Thyroid gland (tissue), 4 donors: ENCODE measurements at regions not wholly inside any gene's neighbourhood (a gene's known extent, or its start where the extent isn't known, plus 50 kb on each side); places are given as distances from the start of the nearest gene placed in this dataset.

ENCODE experiments used
- DNase-seq, 2 donors: peaks; one replicate each; pipeline ENCODE4 v3.0.0-alpha.2; 2019
- H3K27ac ChIP-seq, 3 donors: fragments of 200-600 bp; sonication (generic); 1 replicate in 2 of 3; 2 replicates in 1 of 3; pipeline ENCODE4 v1.5.1; 2016 to 2019; ENCODE audit warnings: mild to moderate bottlenecking in 1 of 3, moderate library complexity in 1 of 3
- H3K27me3 ChIP-seq: fragments of 200-600 bp; sonication (generic); one replicate; pipeline ENCODE4 v1.5.1; 2019
- H3K36me3 ChIP-seq, 2 donors: fragments of 200-600 bp; sonication (generic); one replicate each; pipeline ENCODE4 v1.5.1; 2016 to 2019
- H3K4me1 ChIP-seq, 2 donors: fragments of 200-600 bp; sonication (generic); one replicate each; pipeline ENCODE4 v1.5.1; 2017 to 2019
- H3K4me3 ChIP-seq, 3 donors: fragments of 200-600 bp; sonication (generic); replicated peaks in 1 of 3; 1 replicate in 2 of 3; 2 replicates in 1 of 3; pipeline ENCODE4 v1.5.1; 2016; ENCODE audit warnings: mild to moderate bottlenecking in 1 of 3
- H3K9me3 ChIP-seq: fragments of 200-600 bp; sonication (generic); one replicate; pipeline ENCODE4 v1.5.1; 2017
- POLR2A ChIP-seq, 2 donors: fragments of 450-650 bp; IDR thresholded peaks; one replicate each; pipeline ENCODE4 v1.6.1; 2017; ENCODE audit warnings: antibody characterized with exemption in 2 of 2, mild to moderate bottlenecking in 2 of 2, moderate library complexity in 1 of 2
- WGBS, 2 donors: methylation state at CpG; one replicate each; pipeline ENCODE4 v1.1.5; 2017; 5-methylcytosine and 5-hydroxymethylcytosine counted together
- intact Hi-C: fragments of 100-400 bp; cut with DNase I; formaldehyde crosslinking; loops from one replicate; pipeline ENCODE4 v1.15.1; 2023
- TF ChIP-seq, protein P1 (sequence below), 6 experiments: fragments of 200-600 bp in 3 of 6; fragments of 450-650 bp in 3 of 6; sonication (generic) in 3 of 6; IDR thresholded peaks; one replicate each; pipeline ENCODE4 v1.5.1; 2016 to 2019; ENCODE audit warnings: antibody characterized with exemption in 6 of 6, mild to moderate bottlenecking in 2 of 6, inconsistent platforms in 1 of 6, moderate library complexity in 1 of 6

GRCh38 chr7:112940314-112940732, 146.3 kb downstream of the GPR85 start:
- WGBS, 2 donors, result 5 to 6% methylated on average over 8 of the region's 8 CpGs
- H3K9me3 ChIP-seq, result no peaks in the 10 kb centered on the region
- TF ChIP-seq POLR2A (IDR thresholded peaks at IDR 0.05), result no peak
- TF ChIP-seq, protein P1, sequence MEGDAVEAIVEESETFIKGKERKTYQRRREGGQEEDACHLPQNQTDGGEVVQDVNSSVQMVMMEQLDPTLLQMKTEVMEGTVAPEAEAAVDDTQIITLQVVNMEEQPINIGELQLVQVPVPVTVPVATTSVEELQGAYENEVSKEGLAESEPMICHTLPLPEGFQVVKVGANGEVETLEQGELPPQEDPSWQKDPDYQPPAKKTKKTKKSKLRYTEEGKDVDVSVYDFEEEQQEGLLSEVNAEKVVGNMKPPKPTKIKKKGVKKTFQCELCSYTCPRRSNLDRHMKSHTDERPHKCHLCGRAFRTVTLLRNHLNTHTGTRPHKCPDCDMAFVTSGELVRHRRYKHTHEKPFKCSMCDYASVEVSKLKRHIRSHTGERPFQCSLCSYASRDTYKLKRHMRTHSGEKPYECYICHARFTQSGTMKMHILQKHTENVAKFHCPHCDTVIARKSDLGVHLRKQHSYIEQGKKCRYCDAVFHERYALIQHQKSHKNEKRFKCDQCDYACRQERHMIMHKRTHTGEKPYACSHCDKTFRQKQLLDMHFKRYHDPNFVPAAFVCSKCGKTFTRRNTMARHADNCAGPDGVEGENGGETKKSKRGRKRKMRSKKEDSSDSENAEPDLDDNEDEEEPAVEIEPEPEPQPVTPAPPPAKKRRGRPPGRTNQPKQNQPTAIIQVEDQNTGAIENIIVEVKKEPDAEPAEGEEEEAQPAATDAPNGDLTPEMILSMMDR (IDR thresholded peaks at IDR 0.05), result peak in 2 of 6 experiments; percentile 9 to 26
- DNase-seq, result no peak
- no peaks in the 10 kb centered on the region for H3K27me3 ChIP-seq
- H3K4me1 ChIP-seq, result peaks cover 5 to 16% of the 10 kb centered on the region in 2 donors
- no peaks in the 10 kb centered on the region for H3K36me3 ChIP-seq
- H3K4me3 ChIP-seq, result peak overlapping the region in 2 of 3 donors; percentile 73 to 74
- intact Hi-C loops, result no loop called here
- peak overlapping the region; percentile 76 to 85 (median 76) for H3K27ac ChIP-seq

- peak; percentile 99 to 100 for DNase-seq
- TF ChIP-seq, protein P1 (IDR thresholded peaks at IDR 0.05), result peak in 1 of 6 experiments; percentile 3
- TF ChIP-seq POLR2A (IDR thresholded peaks at IDR 0.05), result peak in 1 of 2 donors; percentile 70
- peak overlapping the region; percentile 76 to 85 (median 76) for H3K27ac ChIP-seq
- no peaks in the 10 kb centered on the region for H3K27me3 ChIP-seq
- WGBS, 2 donors, result 0% methylated on average over 28 to 41 of the region's 55 CpGs
- H3K36me3 ChIP-seq, result no peaks in the 10 kb centered on the region
- H3K4me3 ChIP-seq, result peak overlapping the region; percentile 73 to 93 (median 78)
- peaks cover 5 to 16% of the 10 kb centered on the region in 2 donors for H3K4me1 ChIP-seq
- intact Hi-C loops, result no loop called here
- no peaks in the 10 kb centered on the region for H3K9me3 ChIP-seq
Observed at GRCh38 chr7:112939574-112940313, 146.9 kb downstream of the GPR85 start.

GRCh38 chr7:112938863-112939573, 147.6 kb downstream of the GPR85 start:
- WGBS, 2 donors, result 1% methylated on average over 23 to 26 of the region's 26 CpGs
- DNase-seq, result peak; percentile 41 to 61
- H3K36me3 ChIP-seq, result no peaks in the 10 kb centered on the region
- H3K4me1 ChIP-seq, result peaks cover 5 to 16% of the 10 kb centered on the region in 2 donors
- H3K27ac ChIP-seq, result peak overlapping the region; percentile 59 to 78 (median 76)
- intact Hi-C loops, result no loop called here
- H3K27me3 ChIP-seq, result no peaks in the 10 kb centered on the region
- no peaks in the 10 kb centered on the region for H3K9me3 ChIP-seq
- no peak for TF ChIP-seq POLR2A (IDR thresholded peaks at IDR 0.05)
- TF ChIP-seq, protein P1 (IDR thresholded peaks at IDR 0.05), result no peak
- H3K4me3 ChIP-seq, result peak overlapping the region; percentile 73 to 93 (median 78)

DNA sequence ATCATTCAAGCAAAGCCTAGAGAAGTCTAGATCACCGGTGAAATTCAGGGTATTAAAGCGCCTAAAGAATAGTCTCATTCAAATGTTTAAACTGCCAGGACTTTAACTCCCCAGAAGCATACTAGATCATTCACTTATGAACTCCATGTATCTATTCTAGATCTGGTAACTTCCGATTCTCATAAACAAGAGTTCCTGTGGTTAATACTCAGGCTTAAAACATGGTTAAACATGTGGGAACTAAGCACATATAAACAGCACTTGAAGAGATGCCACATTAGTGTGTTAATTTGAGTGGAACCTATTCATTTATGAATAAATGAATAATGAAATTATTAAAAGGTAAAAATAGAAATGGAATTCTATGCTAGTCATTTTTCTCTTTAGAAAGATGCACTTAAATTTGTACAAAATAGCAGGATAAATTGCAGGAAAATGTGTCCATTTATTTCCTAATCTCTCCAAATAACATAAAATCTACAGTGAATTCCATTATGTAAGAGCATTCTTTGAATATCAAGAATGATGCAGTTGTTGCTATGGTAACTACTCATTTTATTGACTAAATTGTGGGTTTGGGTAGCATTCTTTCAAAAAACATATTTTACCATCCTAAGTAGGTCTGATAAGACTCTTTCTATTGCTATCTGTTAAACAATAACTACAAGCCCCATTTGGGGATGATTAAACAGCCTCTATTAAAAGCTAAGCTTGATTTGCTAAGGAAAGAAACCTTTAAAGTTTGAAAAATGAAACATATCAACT, 147.6 kb upstream of the TMEM168 start:
- Histone ChIP-seq H3K27ac (no peak overlapping the region), H3K36me3 (no peaks in the 10 kb centered on the region), H3K4me1 (peaks cover 5 to 16% of the 10 kb centered on the region in 2 donors), H3K9me3 (no peaks in the 10 kb centered on the region), H3K4me3 (no peak overlapping the region), H3K27me3 (no peaks in the 10 kb centered on the region)
- 91 to 93% methylated on average over 3 of the region's 3 CpGs for WGBS, 2 donors
- intact Hi-C loops, result no loop called here
- no peak for DNase-seq
- TF ChIP-seq, protein P1 (IDR thresholded peaks at IDR 0.05), result no peak
- TF ChIP-seq POLR2A (IDR thresholded peaks at IDR 0.05), result no peak
